Breast epithelium (tissue), 3 donors: ENCODE measurements at regions not wholly inside any gene's neighbourhood (a gene's known extent, or its start where the extent isn't known, plus 50 kb on each side); places are given as distances from the start of the nearest gene placed in this dataset.

ENCODE experiments used
- POLR2A ChIP-seq: fragments of 450-650 bp; IDR thresholded peaks from one replicate; pipeline ENCODE4 v1.6.1; 2016; ENCODE audit warnings: antibody characterized with exemption, mild to moderate bottlenecking, moderate library complexity
- TF ChIP-seq, protein P1 (sequence below), 3 donors: fragments of 450-650 bp; IDR thresholded peaks; one replicate each; pipeline ENCODE4 v1.5.1; 2016 to 2017; ENCODE audit warnings: antibody characterized with exemption in 3 of 3, mild to moderate bottlenecking in 3 of 3, moderate library complexity in 3 of 3

DNA sequence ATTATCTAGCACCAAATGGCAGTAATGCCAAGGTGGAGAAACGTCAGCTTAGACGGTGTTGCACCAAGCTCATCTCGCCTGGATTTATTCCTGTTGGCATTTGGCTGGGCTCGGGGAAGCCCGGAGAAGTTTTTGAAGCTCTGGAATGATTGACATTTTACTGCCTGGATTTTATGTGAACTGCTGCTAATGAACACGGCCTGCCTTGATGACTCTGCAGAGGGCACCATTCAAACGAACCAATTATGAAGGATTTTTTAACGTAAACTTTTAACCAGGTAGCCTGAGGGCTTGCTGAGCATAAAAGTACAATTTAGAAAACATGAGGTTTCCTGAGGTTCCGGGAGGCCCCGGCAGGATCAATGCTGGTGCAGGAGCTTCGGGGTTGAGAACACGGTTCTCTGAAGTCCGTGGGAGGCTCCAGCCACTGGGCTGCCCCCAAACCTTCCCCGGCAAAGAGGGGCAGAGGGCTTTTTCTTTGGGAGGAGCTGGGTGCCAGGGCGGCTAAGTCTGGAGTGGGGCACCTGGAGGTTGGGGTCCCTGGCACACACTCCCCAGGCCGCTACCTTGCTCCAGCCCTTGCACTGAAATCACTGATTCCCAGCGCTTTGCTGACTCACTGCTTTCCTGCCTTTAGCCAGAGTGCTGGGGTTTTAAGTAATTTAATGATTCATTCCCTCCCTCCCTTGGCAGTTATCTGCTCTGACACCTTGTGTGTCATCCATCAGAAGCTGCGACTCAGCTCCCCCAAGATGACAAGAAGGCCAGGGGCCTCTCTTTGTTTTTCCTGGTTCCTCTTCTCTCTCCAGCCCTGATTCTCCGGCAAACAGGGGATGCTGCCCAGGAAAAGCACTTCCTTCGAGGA, 161.2 kb upstream of the IRX3 start:
- no peak for TF ChIP-seq POLR2A
- TF ChIP-seq, protein P1, sequence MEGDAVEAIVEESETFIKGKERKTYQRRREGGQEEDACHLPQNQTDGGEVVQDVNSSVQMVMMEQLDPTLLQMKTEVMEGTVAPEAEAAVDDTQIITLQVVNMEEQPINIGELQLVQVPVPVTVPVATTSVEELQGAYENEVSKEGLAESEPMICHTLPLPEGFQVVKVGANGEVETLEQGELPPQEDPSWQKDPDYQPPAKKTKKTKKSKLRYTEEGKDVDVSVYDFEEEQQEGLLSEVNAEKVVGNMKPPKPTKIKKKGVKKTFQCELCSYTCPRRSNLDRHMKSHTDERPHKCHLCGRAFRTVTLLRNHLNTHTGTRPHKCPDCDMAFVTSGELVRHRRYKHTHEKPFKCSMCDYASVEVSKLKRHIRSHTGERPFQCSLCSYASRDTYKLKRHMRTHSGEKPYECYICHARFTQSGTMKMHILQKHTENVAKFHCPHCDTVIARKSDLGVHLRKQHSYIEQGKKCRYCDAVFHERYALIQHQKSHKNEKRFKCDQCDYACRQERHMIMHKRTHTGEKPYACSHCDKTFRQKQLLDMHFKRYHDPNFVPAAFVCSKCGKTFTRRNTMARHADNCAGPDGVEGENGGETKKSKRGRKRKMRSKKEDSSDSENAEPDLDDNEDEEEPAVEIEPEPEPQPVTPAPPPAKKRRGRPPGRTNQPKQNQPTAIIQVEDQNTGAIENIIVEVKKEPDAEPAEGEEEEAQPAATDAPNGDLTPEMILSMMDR (IDR thresholded peaks at IDR 0.05), result no peak
